ENCODE measurements at regions not wholly inside any gene's neighbourhood (a gene's known extent, or its start where the extent isn't known, plus 50 kb on each side); places are given as distances from the start of the nearest gene placed in this dataset.

- TF ChIP-seq CTCF (conservative IDR thresholded peaks at IDR 0.05) (no peak), ZFX (IDR thresholded peaks at IDR 0.05) (no peak)
Measured at GRCh38 chr5:33182986-33183385, 257.8 kb upstream of the TARS1 start.
